Endothelial cell of umbilical vein (primary cell): ENCODE measurements at regions not wholly inside any gene's neighbourhood (a gene's known extent, or its start where the extent isn't known, plus 50 kb on each side); places are given as distances from the start of the nearest gene placed in this dataset.

Experiments
- BruUV-seq: library from RNA; stranded (reverse); fragments of 400-500 nt; replicated peaks from 2 replicates; lab custom pipeline; 2021; lab: Mats Ljungman, UMichigan
- CTCF ChIA-PET: fragments of 300-600, 350-600 bp; sonication (Branson Sonifier 250); formaldehyde crosslinking; loops from one replicate; lab custom pipeline; 2021; ENCODE audit warnings: antibody characterized with exemption, inconsistent platforms; lab: Charles Lee
- POLR2A ChIA-PET: fragments of 300-600, 350-600 bp; sonication (Branson Sonifier 250); formaldehyde crosslinking; loops from one replicate; lab custom pipeline; 2021; ENCODE audit warnings: antibody characterized with exemption, inconsistent platforms; lab: Charles Lee
- DNase-seq: peaks from one replicate; pipeline ENCODE4 v3.0.0-alpha.2; 2011; ENCODE audit warnings: low read depth, low spot score
- FAIRE-seq: peaks from 2 replicates; lab custom pipeline; 2011; peaks lifted over from hg19 to GRCh38; lab: Jason Lieb, UNC
- H2AFZ ChIP-seq: 2 replicates; pipeline ENCODE4 v1.6.0; 2012; ENCODE audit warnings: low read depth, low read length, control low read depth, inconsistent platforms
- H3K27ac ChIP-seq: 2 replicates; pipeline ENCODE4 v1.5.1; 2011; ENCODE audit warnings: low read depth, mild to moderate bottlenecking, control low read depth, low read length, moderate library complexity; ENCODE audit not compliant: insufficient read depth
- H3K27me3 ChIP-seq, 2 experiments: 2 replicates each; pipeline versions ENCODE4 v1.6.0 to v1.6.1; 2011; ENCODE audit warnings: low read length in 2 of 2, mixed read lengths in 1 of 2; ENCODE audit not compliant: control insufficient read depth in 2 of 2, insufficient read depth in 2 of 2
- H3K36me3 ChIP-seq, 2 experiments: 2 replicates in 1 of 2; 3 replicates in 1 of 2; pipeline ENCODE4 v1.5.1; 2011; ENCODE audit warnings: low read length in 2 of 2, mild to moderate bottlenecking in 1 of 2, moderate library complexity in 1 of 2; ENCODE audit not compliant: control insufficient read depth in 2 of 2, insufficient read depth in 2 of 2; ENCODE audit errors: extremely low read depth in 1 of 2
- H3K4me1 ChIP-seq: 3 replicates; pipeline ENCODE4 v1.5.1; 2011; ENCODE audit warnings: mild to moderate bottlenecking, low read length; ENCODE audit not compliant: control insufficient read depth, insufficient read depth; ENCODE audit errors: extremely low read depth
- H3K4me2 ChIP-seq: 2 replicates; pipeline ENCODE4 v1.6.1; 2011; ENCODE audit warnings: low read length, control low read depth, mixed read lengths; ENCODE audit not compliant: insufficient read depth
- H3K4me3 ChIP-seq, 3 experiments: fragments of 200-600 bp in 1 of 3; sonication (generic), shearing (Covaris generic) in 1 of 3; replicated peaks in 1 of 3; 2 replicates each; pipeline ENCODE4 v1.5.1; 2011 to 2016; ENCODE audit warnings: control low read depth in 3 of 3, low read length in 3 of 3, mild to moderate bottlenecking in 2 of 3, inconsistent platforms in 1 of 3, low read depth in 1 of 3, moderate library complexity in 1 of 3; ENCODE audit not compliant: insufficient read depth in 1 of 3
- H3K79me2 ChIP-seq: 2 replicates; pipeline ENCODE4 v1.6.0; 2012; ENCODE audit warnings: low read length, inconsistent platforms; ENCODE audit not compliant: control insufficient read depth, insufficient read depth
- H3K9ac ChIP-seq: replicated peaks from 2 replicates; pipeline ENCODE3; 2011; ENCODE audit warnings: low read length, control low read depth; ENCODE audit not compliant: insufficient read depth; ENCODE audit errors: extremely low read depth
- H3K9me1 ChIP-seq: replicated peaks from 3 replicates; pipeline ENCODE4 v1.6.0; 2011; ENCODE audit warnings: mild to moderate bottlenecking, low read length; ENCODE audit not compliant: control insufficient read depth, insufficient read depth; ENCODE audit errors: extremely low read depth
- H3K9me3 ChIP-seq: replicated peaks from 2 replicates; pipeline ENCODE4 v1.5.1; 2012; ENCODE audit warnings: low read length, inconsistent platforms; ENCODE audit not compliant: control insufficient read depth, insufficient read depth
- H4K20me1 ChIP-seq: replicated peaks from 2 replicates; pipeline ENCODE3; 2011; ENCODE audit warnings: mild to moderate bottlenecking, low read length; ENCODE audit not compliant: control insufficient read depth, insufficient read depth; ENCODE audit errors: extremely low read depth
- CTCF ChIP-seq, 2 donors: IDR thresholded peaks; 1 replicate in 1 of 2; 2 replicates in 1 of 2; pipeline ENCODE4 v1.5.1; 2011; ENCODE audit warnings: low read length in 2 of 2, mild to moderate bottlenecking in 2 of 2, moderate library complexity in 2 of 2, control low read depth in 1 of 2, inconsistent platforms in 1 of 2, low read depth in 1 of 2; ENCODE audit not compliant: insufficient read depth in 1 of 2; ENCODE audit errors: extremely low read depth in 1 of 2
- EZH2 ChIP-seq: IDR thresholded peaks from 2 replicates; pipeline ENCODE4 v1.6.1; 2012; ENCODE audit warnings: borderline replicate concordance, low read depth, mild to moderate bottlenecking, moderate library complexity, low read length, inconsistent platforms; ENCODE audit not compliant: severe bottlenecking
- FOS ChIP-seq: IDR thresholded peaks from 2 replicates; pipeline ENCODE4 v1.6.1; 2011; ENCODE audit warnings: mild to moderate bottlenecking, low read length, moderate library complexity, borderline replicate concordance; ENCODE audit not compliant: insufficient read depth
- GATA2 ChIP-seq: IDR thresholded peaks from 2 replicates; pipeline ENCODE4 v1.7.0; 2011; ENCODE audit warnings: low read depth, mild to moderate bottlenecking, moderate library complexity, mixed read lengths, low read length; ENCODE audit not compliant: insufficient read length, insufficient read depth
- JUN ChIP-seq: IDR thresholded peaks from 2 replicates; pipeline ENCODE4 v1.6.1; 2011; ENCODE audit warnings: borderline replicate concordance, low read depth; ENCODE audit not compliant: insufficient read length, insufficient read depth
- MAX ChIP-seq: IDR thresholded peaks from 2 replicates; pipeline ENCODE4 v1.6.1; 2011; ENCODE audit not compliant: insufficient read depth, insufficient read length
- MYC ChIP-seq: IDR thresholded peaks from one replicate; pipeline ENCODE4 v1.6.1; 2011; ENCODE audit warnings: mild to moderate bottlenecking, low read depth, low read length
- POLR2A ChIP-seq: IDR thresholded peaks from 2 replicates; pipeline ENCODE4 v1.6.1; 2012; ENCODE audit warnings: low read depth, mild to moderate bottlenecking, control low read depth, low read length
- POLR2AphosphoS5 ChIP-seq: IDR thresholded peaks from 2 replicates; pipeline ENCODE4 v1.6.1; 2012; ENCODE audit warnings: low read depth, mild to moderate bottlenecking, control low read depth, low read length, moderate library complexity; ENCODE audit not compliant: insufficient read depth
- dilution Hi-C: fragments of 300-500 bp; cut with MboI; formaldehyde crosslinking; loops from one replicate; pipeline ENCODE4 v1.15.0; 2019; ENCODE audit warnings: low sequenced_read_pairs; ENCODE audit not compliant: extremely low pct_ligation_motif_present
- intact Hi-C: fragments of 100-400 bp; cut with micrococcal nuclease; formaldehyde crosslinking; loops from one replicate; pipeline ENCODE4 v1.10.0; 2022

GRCh38 chr1:239823852-239824251 lies 267.8 kb upstream of the FMN2 start:
- H3K79me2 ChIP-seq = no peaks in the 10 kb centered on the region
- no peak overlapping the region for H3K27ac ChIP-seq
- DNase-seq = no peak
- H3K4me1 ChIP-seq = no peaks in the 10 kb centered on the region
- intact Hi-C loops = no loop called here
- CTCF ChIA-PET = no interaction called here
- no TSS peak for BruUV-seq
- dilution Hi-C loops = no loop called here
- no peaks in the 10 kb centered on the region for H3K27me3 ChIP-seq
- H2AFZ ChIP-seq = no peak overlapping the region
- no peak overlapping the region for H3K4me3 ChIP-seq
- FAIRE-seq = no peak
- no peaks in the 10 kb centered on the region for H4K20me1 ChIP-seq
- H3K9me1 ChIP-seq = no peaks in the 10 kb centered on the region
- H3K9me3 ChIP-seq = peaks cover 5% of the 10 kb centered on the region
- POLR2A ChIA-PET = no interaction called here
- no peak overlapping the region for H3K9ac ChIP-seq
- H3K36me3 ChIP-seq = no peaks in the 10 kb centered on the region
- no peak overlapping the region for H3K4me2 ChIP-seq
- TF ChIP-seq JUN (no peak), CTCF (IDR thresholded peaks at IDR 0.05; ENCODE audit: extremely low read depth in 1 of 2, insufficient read depth in 1 of 2, low read depth in 1 of 2, low read length in 2 of 2) (no peak), EZH2 (no peak), POLR2AphosphoS5 (no peak), MYC (no peak), POLR2A (no peak), FOS (no peak), MAX (no peak), GATA2 (no peak)
